ENCODE measurements at regions not wholly inside any gene's neighbourhood (a gene's known extent, or its start where the extent isn't known, plus 50 kb on each side); places are given as distances from the start of the nearest gene placed in this dataset.
"Not testable (repeated sequence)": the region's sequence is repeated elsewhere in the genome, so short reads cannot be mapped to it uniquely, and the experiment has no call there.

DNA sequence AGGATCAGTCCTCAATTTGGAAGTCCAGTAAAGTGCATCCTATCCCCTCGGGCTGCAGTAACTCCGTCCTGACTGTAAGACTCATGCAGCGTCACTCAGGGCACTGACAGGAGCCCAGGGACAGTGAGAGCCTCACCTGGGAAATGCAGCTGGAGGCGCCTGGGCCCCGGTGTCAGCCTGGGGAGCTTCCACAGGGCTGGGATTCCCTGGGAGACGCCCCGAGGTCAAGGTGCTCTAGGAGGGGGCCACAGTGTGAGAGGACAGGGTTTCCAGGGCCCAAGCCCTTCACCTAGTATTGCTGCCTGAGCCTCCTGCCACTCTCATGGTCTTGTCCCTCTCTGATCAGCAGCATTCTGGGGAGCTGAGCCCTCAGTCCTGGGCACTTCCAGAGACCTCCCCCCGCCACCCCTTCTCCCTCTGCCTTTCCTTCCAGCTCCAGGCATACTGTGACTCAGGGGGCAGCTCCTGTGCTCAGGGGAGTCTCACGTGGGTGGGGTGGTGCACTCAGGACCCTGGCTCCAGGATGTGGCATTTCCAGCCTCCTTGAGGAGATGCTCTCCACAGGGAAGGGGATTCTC lies 99.1 kb upstream of the IGLL5 start:
- DNase-seq: no peak
- in situ Hi-C loops (cut with HindIII; ENCODE audit: low pct_ligation_motif_present, low pct_unique_long_range_greater_than_20kb, low sequenced_read_pairs): no loop called here

GRCh38 chr22:22789233-22789921 lies 98.2 kb upstream of the IGLL5 start:
- in situ Hi-C loops (cut with HindIII; ENCODE audit: low pct_ligation_motif_present, low pct_unique_long_range_greater_than_20kb, low sequenced_read_pairs): no loop called here
- no peak for DNase-seq

GRCh38 chr22:22789922-22790845 lies 97.4 kb upstream of the IGLL5 start:
- DNase-seq: no peak
- in situ Hi-C loops (cut with HindIII; ENCODE audit: low pct_ligation_motif_present, low pct_unique_long_range_greater_than_20kb, low sequenced_read_pairs): no loop called here

DNA sequence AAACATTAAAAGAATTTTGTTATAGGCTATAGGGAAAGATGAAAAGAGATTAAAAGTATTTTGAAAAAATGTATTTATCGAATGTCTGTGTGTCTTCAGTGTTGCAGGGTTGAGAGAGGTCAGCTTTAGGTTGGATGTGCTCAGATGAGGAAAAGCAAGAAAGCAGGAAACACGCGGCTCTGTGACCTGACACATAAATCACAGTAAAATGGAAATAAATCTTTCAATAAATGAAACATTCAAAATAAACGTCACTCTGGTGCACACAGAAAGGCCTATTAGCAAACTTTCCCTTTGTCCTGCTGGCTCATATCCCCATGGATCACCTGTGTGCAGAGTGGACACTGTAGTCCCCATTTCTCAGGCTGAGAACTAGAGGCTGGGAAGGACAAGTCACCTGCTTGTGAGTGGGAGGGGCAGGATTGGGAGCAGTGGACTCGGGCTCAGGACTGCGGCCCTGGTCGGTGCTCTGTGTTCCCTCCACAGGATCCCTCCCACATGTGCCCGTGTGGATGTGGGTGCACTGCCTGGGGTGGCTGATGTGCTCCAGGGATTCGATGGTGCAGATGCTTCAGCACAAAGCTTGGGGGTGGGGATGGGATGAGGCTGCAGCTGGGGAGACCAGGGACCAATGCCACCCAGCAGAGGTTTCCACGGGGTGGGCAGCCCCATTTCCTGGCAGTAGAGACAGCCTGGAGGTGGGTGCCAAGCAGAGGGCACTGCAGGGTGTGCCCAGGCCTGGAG lies 96.0 kb upstream of the IGLL5 start:
- in situ Hi-C loops (cut with HindIII; ENCODE audit: low pct_ligation_motif_present, low pct_unique_long_range_greater_than_20kb, low sequenced_read_pairs): no loop called here
- DNase-seq: no peak

DNA sequence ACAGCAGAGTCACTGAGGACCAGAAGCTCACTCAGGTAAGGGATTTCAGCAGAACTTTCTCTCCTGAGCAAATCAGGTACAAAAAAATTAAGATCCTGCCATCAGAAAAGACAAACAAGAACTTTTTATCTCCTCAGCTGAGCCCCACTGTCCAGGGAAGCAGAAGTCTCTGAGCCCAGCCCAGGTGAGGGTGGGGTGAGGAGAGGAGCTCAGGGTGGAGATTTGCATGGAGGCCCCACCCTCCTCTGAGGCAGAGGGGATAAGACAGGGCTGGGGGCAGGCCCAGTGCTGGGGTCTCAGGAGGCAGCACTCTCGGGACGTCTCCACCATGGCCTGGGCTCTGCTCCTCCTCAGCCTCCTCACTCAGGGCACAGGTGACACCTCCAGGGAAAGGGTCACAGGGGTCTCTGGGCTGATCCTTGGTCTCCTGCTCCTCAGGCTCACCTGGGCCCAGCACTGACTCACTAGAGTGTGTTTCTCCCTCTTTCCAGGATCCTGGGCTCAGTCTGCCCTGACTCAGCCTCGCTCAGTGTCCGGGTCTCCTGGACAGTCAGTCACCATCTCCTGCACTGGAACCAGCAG lies 95.3 kb upstream of the IGLL5 start:
- in situ Hi-C loops (cut with HindIII; ENCODE audit: low pct_ligation_motif_present, low pct_unique_long_range_greater_than_20kb, low sequenced_read_pairs): not testable (repeated sequence)

GRCh38 chr22:22795639-22796038 lies 92.0 kb upstream of the IGLL5 start:
- in situ Hi-C loops (cut with HindIII; ENCODE audit: low pct_ligation_motif_present, low pct_unique_long_range_greater_than_20kb, low sequenced_read_pairs); DNase-seq: not testable (repeated sequence)

More for the DNA sequence above, 95.3 kb upstream of the IGLL5 start:
- not testable (repeated sequence) for DNase-seq

GRCh38 chr22:22796724-22797123 lies 90.9 kb upstream of the IGLL5 start:
- in situ Hi-C loops (cut with HindIII; ENCODE audit: low pct_ligation_motif_present, low pct_unique_long_range_greater_than_20kb, low sequenced_read_pairs): no loop called here
- DNase-seq: no peak

GRCh38 chr22:22798232-22798616 lies 89.4 kb upstream of the IGLL5 start:
- in situ Hi-C loops (cut with HindIII; ENCODE audit: low pct_ligation_motif_present, low pct_unique_long_range_greater_than_20kb, low sequenced_read_pairs): no loop called here
- DNase-seq: no peak

- in situ Hi-C loops (cut with HindIII; ENCODE audit: low pct_ligation_motif_present, low pct_unique_long_range_greater_than_20kb, low sequenced_read_pairs): no loop called here
- no peak for DNase-seq
These were observed 88.9 kb upstream of the IGLL5 start for GRCh38 chr22:22798716-22799115.

DNA sequence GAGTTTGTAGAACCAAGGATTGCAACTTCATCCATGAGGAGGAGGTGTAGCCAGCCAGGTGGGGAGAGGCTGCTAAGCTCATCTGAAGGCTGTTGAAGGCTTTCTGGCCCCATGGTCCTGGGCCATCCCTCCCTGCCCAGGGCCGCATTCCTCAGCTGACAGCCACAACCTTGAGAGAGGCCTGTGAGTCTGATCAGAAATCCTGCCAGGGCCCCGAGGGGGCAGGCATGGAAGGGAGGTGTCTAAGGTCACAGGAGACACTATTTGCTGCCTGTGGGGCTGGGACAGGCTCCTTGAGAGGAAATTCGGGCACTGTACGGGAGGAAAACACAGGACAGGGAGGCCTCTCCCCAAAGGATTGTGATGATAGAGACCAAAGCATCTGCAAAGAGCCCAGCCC lies 88.1 kb upstream of the IGLL5 start:
- in situ Hi-C loops (cut with HindIII; ENCODE audit: low pct_ligation_motif_present, low pct_unique_long_range_greater_than_20kb, low sequenced_read_pairs): no loop called here
- DNase-seq: no peak

DNA sequence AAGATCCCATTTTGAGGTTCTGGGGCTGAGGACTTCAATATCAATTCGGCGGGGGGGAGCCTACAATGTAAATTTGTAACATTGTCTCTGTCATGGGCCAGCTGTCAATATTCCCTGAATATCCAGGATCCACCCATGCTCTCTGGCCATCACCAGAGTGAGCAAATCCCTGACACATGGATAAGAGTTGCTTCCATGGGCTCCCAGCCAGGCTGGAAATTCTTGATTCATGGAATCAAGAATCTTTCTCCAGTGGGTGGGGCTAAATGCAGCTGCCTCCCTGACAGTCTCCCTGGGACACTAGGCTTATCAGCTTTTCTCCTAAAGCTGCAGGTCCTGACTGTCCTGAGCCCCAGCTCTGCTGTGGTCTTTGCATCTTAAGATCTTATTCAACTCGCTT lies 86.9 kb upstream of the IGLL5 start:
- in situ Hi-C loops (cut with HindIII; ENCODE audit: low pct_ligation_motif_present, low pct_unique_long_range_greater_than_20kb, low sequenced_read_pairs): no loop called here
- DNase-seq: no peak

- no peak for DNase-seq
- in situ Hi-C loops (cut with HindIII; ENCODE audit: low pct_ligation_motif_present, low pct_unique_long_range_greater_than_20kb, low sequenced_read_pairs): no loop called here
These were observed 85.2 kb upstream of the IGLL5 start for GRCh38 chr22:22802339-22802970.

DNA sequence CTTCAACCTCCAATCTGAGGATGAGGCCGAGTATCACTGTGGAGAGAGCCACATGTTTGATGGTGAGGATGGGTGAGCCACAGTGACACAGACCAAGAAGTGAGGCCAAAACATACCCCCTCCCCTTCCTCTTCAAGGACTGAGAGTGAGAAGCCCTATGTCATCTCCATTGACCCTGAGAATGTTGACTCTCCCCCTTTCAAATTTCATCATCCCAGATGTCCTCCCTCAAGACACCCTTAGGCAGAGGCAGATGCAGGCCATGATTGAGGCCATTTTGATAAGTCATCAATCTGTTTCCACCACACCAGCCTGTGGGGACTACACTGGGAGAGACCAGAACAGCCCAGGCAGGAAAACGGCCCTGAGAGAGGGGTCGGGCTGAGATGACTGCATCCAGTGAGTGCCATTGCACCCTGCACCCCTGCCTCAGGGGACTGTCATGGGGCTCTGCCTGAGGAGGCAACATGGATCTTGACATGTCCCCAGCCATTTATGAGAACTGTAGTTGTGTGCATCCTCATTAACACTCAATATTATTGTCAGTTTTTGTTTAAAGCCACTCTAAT lies 84.2 kb upstream of the IGLL5 start:
- no peak for DNase-seq
- in situ Hi-C loops (cut with HindIII; ENCODE audit: low pct_ligation_motif_present, low pct_unique_long_range_greater_than_20kb, low sequenced_read_pairs): no loop called here

DNA sequence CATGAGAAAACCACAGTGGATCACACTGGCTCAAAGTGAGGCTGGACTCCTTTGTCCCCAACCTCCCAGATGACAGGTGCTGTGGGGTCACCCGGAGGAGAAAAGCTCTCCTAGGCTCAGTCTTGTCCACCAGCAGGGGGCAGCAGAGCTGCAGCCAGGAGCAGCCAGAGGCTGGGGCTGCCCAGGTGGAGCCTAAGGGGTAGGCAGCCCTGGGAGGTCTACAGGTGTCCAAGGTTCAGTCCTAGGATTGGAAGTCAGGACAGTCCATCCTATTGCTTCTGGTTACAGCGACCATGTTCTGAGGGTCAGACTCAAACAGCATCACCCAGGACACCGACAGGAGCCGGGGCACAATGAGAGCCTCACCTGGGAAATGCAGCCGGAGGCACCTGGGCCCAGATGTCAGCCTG lies 77.6 kb upstream of the IGLL5 start:
- in situ Hi-C loops (cut with HindIII; ENCODE audit: low pct_ligation_motif_present, low pct_unique_long_range_greater_than_20kb, low sequenced_read_pairs): no loop called here
- peak; percentile 47 for DNase-seq

- DNase-seq: no peak
- in situ Hi-C loops (cut with HindIII; ENCODE audit: low pct_ligation_motif_present, low pct_unique_long_range_greater_than_20kb, low sequenced_read_pairs): no loop called here
These were observed 77.1 kb upstream of the IGLL5 start for GRCh38 chr22:22810471-22810870.

DNA sequence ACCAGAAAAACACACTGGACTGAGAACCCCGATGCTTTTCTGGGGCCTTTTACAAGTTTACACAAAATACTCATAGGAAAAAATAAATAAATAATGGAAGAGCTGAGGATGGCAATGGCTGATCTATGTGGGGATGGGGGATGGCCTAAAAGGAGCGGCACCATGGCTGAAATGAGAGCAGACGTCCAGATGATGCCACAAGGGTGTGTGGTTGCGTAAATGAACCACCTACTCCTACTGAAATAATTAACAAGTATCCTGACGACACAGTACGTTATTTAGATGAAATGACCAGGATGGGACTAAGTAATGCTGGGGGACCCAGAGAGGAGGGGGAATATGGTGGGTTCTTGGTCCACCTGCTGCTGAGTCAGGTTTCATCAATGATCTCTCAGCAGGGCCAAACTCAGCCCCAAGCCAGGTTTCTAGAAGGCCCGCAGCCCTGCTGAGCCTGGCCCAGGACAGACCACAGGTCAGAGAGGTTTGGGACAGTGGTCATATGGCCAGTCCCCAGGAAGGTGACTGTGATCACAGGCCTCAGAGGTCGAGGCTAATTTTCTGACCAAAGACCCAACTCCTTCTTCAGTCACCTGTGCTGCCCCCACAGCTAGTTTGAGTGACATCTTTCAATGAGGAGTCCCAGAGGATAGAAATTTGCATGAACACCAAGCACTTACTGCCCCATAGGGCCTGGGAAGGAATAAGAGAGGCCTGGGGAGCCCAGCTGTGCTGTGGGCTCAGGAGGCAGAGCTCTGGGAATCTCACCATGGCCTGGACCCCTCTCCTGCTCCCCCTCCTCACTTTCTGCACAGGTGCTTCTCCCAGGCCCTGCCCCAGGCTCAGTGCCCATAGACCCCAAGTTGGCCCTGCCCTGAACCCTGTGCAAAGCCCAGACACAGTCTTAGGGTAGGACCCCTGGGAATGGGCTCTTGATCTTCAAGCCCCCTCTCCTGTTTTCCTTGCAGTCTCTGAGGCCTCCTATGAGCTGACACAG lies 76.3 kb upstream of the IGLL5 start:
- in situ Hi-C loops (cut with HindIII; ENCODE audit: low pct_ligation_motif_present, low pct_unique_long_range_greater_than_20kb, low sequenced_read_pairs): no loop called here
- no peak for DNase-seq

Measured in ACHN (cell line).